ENCODE measurements at regions not wholly inside any gene's neighbourhood (a gene's known extent, or its start where the extent isn't known, plus 50 kb on each side); places are given as distances from the start of the nearest gene placed in this dataset.

DNA sequence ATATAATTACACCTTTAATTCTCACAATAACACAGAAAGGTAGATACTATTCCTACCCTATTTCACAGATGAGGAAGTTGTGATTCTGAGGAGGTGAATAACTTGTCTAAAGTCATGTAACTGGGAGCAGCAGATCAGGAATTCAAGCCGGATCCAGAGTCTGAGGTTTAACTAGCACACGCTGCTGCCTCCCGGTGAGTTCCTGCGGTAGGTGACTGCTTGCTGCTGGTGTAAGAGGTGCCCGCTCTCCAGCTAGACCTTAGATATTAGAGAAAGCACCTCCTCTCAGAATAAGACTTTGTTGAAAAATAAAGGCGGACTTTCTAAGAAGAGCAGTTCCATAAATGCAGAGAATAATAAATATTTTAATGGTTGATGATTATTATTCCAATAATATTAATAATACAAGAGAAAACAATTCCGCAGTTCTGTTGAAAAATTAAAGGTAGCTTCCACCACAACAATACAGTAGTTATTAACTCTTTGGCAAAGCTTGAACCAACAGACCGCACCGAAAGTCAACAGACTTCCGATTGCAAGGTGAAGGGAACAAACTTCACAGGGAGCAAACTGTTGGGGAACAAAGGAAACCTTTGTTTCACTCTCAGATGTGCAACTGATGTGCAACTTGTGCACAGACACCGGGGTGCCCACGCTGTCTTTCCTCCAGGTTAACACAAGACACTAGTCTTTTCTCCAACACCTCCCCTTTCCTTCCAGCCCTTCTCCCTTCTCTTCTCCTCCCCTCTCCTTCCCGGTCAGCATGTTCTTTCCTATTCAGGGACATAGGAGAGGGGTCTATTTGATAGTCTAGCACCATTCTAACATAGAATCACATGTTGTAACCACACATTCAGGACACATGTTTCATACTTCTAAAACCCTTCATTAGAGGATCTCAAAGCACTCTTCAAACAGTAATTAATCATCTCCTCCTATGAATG, 73.2 kb upstream of the EGLN3 start (continued):
- TF ChIP-seq, protein P1, sequence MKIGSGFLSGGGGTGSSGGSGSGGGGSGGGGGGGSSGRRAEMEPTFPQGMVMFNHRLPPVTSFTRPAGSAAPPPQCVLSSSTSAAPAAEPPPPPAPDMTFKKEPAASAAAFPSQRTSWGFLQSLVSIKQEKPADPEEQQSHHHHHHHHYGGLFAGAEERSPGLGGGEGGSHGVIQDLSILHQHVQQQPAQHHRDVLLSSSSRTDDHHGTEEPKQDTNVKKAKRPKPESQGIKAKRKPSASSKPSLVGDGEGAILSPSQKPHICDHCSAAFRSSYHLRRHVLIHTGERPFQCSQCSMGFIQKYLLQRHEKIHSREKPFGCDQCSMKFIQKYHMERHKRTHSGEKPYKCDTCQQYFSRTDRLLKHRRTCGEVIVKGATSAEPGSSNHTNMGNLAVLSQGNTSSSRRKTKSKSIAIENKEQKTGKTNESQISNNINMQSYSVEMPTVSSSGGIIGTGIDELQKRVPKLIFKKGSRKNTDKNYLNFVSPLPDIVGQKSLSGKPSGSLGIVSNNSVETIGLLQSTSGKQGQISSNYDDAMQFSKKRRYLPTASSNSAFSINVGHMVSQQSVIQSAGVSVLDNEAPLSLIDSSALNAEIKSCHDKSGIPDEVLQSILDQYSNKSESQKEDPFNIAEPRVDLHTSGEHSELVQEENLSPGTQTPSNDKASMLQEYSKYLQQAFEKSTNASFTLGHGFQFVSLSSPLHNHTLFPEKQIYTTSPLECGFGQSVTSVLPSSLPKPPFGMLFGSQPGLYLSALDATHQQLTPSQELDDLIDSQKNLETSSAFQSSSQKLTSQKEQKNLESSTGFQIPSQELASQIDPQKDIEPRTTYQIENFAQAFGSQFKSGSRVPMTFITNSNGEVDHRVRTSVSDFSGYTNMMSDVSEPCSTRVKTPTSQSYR (CRISPR knock-in tag; IDR thresholded peaks at IDR 0.05; ENCODE audit: borderline replicate concordance) = peak; percentile 80
- TF ChIP-seq ZNF44 (CRISPR knock-in tag; IDR thresholded peaks at IDR 0.05) = peak; percentile 93
- TF ChIP-seq, protein P2, sequence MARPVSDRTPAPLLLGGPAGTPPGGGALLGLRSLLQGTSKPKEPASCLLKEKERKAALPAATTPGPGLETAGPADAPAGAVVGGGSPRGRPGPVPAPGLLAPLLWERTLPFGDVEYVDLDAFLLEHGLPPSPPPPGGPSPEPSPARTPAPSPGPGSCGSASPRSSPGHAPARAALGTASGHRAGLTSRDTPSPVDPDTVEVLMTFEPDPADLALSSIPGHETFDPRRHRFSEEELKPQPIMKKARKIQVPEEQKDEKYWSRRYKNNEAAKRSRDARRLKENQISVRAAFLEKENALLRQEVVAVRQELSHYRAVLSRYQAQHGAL (CRISPR knock-in tag; IDR thresholded peaks at IDR 0.05; ENCODE audit: not compliant biosample characterization) = no peak
- TF ChIP-seq, protein P3, sequence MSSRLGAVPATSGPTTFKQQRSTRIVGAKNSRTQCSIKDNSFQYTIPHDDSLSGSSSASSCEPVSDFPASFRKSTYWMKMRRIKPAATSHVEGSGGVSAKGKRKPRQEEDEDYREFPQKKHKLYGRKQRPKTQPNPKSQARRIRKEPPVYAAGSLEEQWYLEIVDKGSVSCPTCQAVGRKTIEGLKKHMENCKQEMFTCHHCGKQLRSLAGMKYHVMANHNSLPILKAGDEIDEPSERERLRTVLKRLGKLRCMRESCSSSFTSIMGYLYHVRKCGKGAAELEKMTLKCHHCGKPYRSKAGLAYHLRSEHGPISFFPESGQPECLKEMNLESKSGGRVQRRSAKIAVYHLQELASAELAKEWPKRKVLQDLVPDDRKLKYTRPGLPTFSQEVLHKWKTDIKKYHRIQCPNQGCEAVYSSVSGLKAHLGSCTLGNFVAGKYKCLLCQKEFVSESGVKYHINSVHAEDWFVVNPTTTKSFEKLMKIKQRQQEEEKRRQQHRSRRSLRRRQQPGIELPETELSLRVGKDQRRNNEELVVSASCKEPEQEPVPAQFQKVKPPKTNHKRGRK (CRISPR knock-in tag; IDR thresholded peaks at IDR 0.05) = peak; percentile 97
- no peak for TF ChIP-seq CREB1 (IDR thresholded peaks at IDR 0.05)
- TF ChIP-seq CREB1 (CRISPR knock-in tag; IDR thresholded peaks at IDR 0.05) = no peak; the same call in 1 of the 2 replicates
- TF ChIP-seq NBN (conservative IDR thresholded peaks at IDR 0.05) = no peak
- peak; percentile 99; the same call in 1 of the 2 replicates for TF ChIP-seq CHD4 (IDR thresholded peaks at IDR 0.05; ENCODE audit: borderline replicate concordance, low read length)
- TF ChIP-seq ZFP62 (CRISPR knock-in tag; IDR thresholded peaks at IDR 0.05) = no peak
- TF ChIP-seq MBD4 (IDR thresholded peaks at IDR 0.05; ENCODE audit: borderline replicate concordance, low read length) = peak; percentile 91; the same call in 1 of the 2 replicates
- 0 out of 2 replicates have a peak, but pooled peaks have one; percentile 63 for TF ChIP-seq ZIK1 (CRISPR knock-in tag; IDR thresholded peaks at IDR 0.05; ENCODE audit: borderline replicate concordance, low read depth)
- no peak for TF ChIP-seq GTF2F1 (IDR thresholded peaks at IDR 0.05; ENCODE audit: low read length)
- TF ChIP-seq, protein P4, sequence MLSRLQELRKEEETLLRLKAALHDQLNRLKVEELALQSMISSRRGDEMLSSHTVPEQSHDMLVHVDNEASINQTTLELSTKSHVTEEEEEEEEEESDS (CRISPR knock-in tag; IDR thresholded peaks at IDR 0.05; ENCODE audit: borderline replicate concordance) = peak; percentile 83; the same call in 1 of the 2 replicates
- peak; percentile 87 for TF ChIP-seq NFKBIZ (CRISPR knock-in tag; IDR thresholded peaks at IDR 0.05)
- TF ChIP-seq SAP130 (CRISPR knock-in tag; IDR thresholded peaks at IDR 0.05; ENCODE audit: low read depth) = peak; percentile 91
- TF ChIP-seq CCDC6 (CRISPR knock-in tag; IDR thresholded peaks at IDR 0.05) = peak; percentile 80; the same call in 1 of the 2 replicates
- TF ChIP-seq EHMT2 (IDR thresholded peaks at IDR 0.05; ENCODE audit: borderline replicate concordance, low read depth, low read length) = peak; percentile 93
- TF ChIP-seq ZBTB1 (CRISPR knock-in tag; IDR thresholded peaks at IDR 0.05; ENCODE audit: borderline replicate concordance) = peak; percentile 91; the same call in 1 of the 2 replicates
- TF ChIP-seq, protein P5, sequence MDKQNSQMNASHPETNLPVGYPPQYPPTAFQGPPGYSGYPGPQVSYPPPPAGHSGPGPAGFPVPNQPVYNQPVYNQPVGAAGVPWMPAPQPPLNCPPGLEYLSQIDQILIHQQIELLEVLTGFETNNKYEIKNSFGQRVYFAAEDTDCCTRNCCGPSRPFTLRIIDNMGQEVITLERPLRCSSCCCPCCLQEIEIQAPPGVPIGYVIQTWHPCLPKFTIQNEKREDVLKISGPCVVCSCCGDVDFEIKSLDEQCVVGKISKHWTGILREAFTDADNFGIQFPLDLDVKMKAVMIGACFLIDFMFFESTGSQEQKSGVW (CRISPR knock-in tag; IDR thresholded peaks at IDR 0.05; ENCODE audit: borderline replicate concordance) = no peak
- 0 out of 2 replicates have a peak, but pooled peaks have one; percentile 35 for TF ChIP-seq NAIF1 (CRISPR knock-in tag; IDR thresholded peaks at IDR 0.05; ENCODE audit: borderline replicate concordance)
- TF ChIP-seq ZNF30 (CRISPR knock-in tag; IDR thresholded peaks at IDR 0.05) = no peak

Data from HepG2 (cell line).